Mesendoderm (in vitro differentiated cells): ENCODE measurements at regions not wholly inside any gene's neighbourhood (a gene's known extent, or its start where the extent isn't known, plus 50 kb on each side); places are given as distances from the start of the nearest gene placed in this dataset.
A peak's percentile ranks its signal among the peaks of the same experiment; 100 is the strongest.

Experiments
- DNase-seq: peaks from one replicate; pipeline ENCODE4 v3.0.0; 2013
- H2AK5ac ChIP-seq: 2 replicates; pipeline ENCODE4 v1.6.1; 2013; ENCODE audit warnings: low read length, inconsistent platforms
- H2BK120ac ChIP-seq: 2 replicates; pipeline ENCODE4 v1.6.1; 2013; ENCODE audit warnings: low read depth, mild to moderate bottlenecking, low read length, moderate library complexity, mixed read lengths
- H2BK15ac ChIP-seq: replicated peaks from 2 replicates; pipeline ENCODE4 v1.6.1; 2013; ENCODE audit warnings: low read depth, mild to moderate bottlenecking, moderate library complexity
- H2BK5ac ChIP-seq: 2 replicates; pipeline ENCODE4 v1.6.1; 2013; ENCODE audit warnings: low read length, inconsistent platforms
- H3K18ac ChIP-seq: 2 replicates; pipeline ENCODE4 v1.6.1; 2013; ENCODE audit warnings: mild to moderate bottlenecking, low read length, mixed read lengths
- H3K23ac ChIP-seq: one replicate; pipeline ENCODE4 v1.6.1; 2013; ENCODE audit warnings: low read length
- H3K27ac ChIP-seq: 2 replicates; pipeline ENCODE4 v1.5.1; 2013; ENCODE audit warnings: low read depth, mild to moderate bottlenecking, inconsistent platforms, low read length, moderate library complexity
- H3K27me3 ChIP-seq: 2 replicates; pipeline ENCODE4 v1.6.1; 2013; ENCODE audit warnings: low read length, control low read depth, mild to moderate bottlenecking, inconsistent platforms; ENCODE audit not compliant: insufficient read depth, poor library complexity
- H3K36me3 ChIP-seq: 2 replicates; pipeline ENCODE4 v1.6.1; 2013; ENCODE audit warnings: low read length, inconsistent platforms; ENCODE audit not compliant: control insufficient read depth, insufficient read depth
- H3K4ac ChIP-seq: one replicate; pipeline ENCODE4 v1.6.1; 2013; ENCODE audit warnings: low read depth, mild to moderate bottlenecking, low read length, moderate library complexity
- H3K4me1 ChIP-seq: 2 replicates; pipeline ENCODE4 v1.6.1; 2013; ENCODE audit warnings: low read depth, low read length, inconsistent platforms; ENCODE audit not compliant: control insufficient read depth
- H3K4me2 ChIP-seq: 2 replicates; pipeline ENCODE4 v1.6.1; 2013; ENCODE audit warnings: low read length
- H3K4me3 ChIP-seq: 2 replicates; pipeline ENCODE4 v1.5.1; 2013; ENCODE audit warnings: mild to moderate bottlenecking, low read length
- H3K56ac ChIP-seq: one replicate; pipeline ENCODE4 v1.6.1; 2013; ENCODE audit warnings: low read length
- H3K79me1 ChIP-seq: 2 replicates; pipeline ENCODE4 v1.6.1; 2013; ENCODE audit warnings: low read length, inconsistent platforms
- H3K79me2 ChIP-seq: 2 replicates; pipeline ENCODE4 v1.6.1; 2013; ENCODE audit warnings: mild to moderate bottlenecking, low read length; ENCODE audit not compliant: control insufficient read depth, insufficient read depth
- H3K9ac ChIP-seq: 2 replicates; pipeline ENCODE4 v1.6.1; 2013; ENCODE audit warnings: low read length, inconsistent platforms
- H4K5ac ChIP-seq: one replicate; pipeline ENCODE4 v1.6.1; 2013; ENCODE audit warnings: low read length
- H4K8ac ChIP-seq: one replicate; pipeline ENCODE4 v1.6.1; 2013; ENCODE audit warnings: low read depth, mild to moderate bottlenecking, control low read depth, low read length, moderate library complexity
- WGBS: extraction: QIAGEN DNeasy Blood & Tissue Kit; methylation state at CpG from one replicate; pipeline ENCODE4 v1.1.7; 2013; ENCODE audit warnings: low lambda C conversion rate, missing lambda C conversion rate; ENCODE audit not compliant: insufficient coverage; ENCODE audit errors: extremely low coverage; 5-methylcytosine and 5-hydroxymethylcytosine counted together

DNA sequence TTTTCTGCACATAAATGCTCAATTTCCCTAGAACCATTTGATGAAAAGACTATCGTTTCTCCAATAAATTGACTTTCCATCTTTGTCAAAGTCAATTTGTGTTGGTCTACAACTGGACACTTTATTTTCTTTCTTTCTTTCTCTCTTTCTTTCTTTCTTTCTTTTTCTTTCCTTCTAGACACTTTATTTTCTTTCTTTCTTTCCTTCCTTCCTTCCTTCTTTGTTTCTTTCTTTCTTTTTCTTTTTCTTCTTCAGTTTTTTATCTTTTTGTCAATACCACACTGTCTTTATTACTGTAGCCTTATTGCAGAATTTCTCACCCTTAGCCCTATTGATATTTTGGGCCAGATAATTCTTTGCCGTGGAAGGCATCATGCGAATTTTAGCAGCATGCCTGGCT, 73.5 kb downstream of the FASLG start:
- no peaks in the 10 kb centered on the region for H3K36me3 ChIP-seq
- H4K8ac ChIP-seq: no peak overlapping the region
- no peak overlapping the region for H3K56ac ChIP-seq
- no peaks in the 10 kb centered on the region for H3K79me1 ChIP-seq
- H4K5ac ChIP-seq: no peak overlapping the region
- no peaks in the 10 kb centered on the region for H3K4me1 ChIP-seq
- no peak overlapping the region for H3K4me2 ChIP-seq
- no CpG with 5 or more reads among the region's 3 CpGs for WGBS
- H2AK5ac ChIP-seq: no peak overlapping the region
- no peak overlapping the region for H3K27ac ChIP-seq
- no peak overlapping the region for H2BK15ac ChIP-seq
- DNase-seq: no peak
- H2BK5ac ChIP-seq: no peak overlapping the region
- H3K27me3 ChIP-seq: no peaks in the 10 kb centered on the region
- no peak overlapping the region for H3K18ac ChIP-seq
- H3K4me3 ChIP-seq: no peak overlapping the region
- H3K4ac ChIP-seq: no peak overlapping the region
- no peak overlapping the region for H2BK120ac ChIP-seq
- no peak overlapping the region for H3K9ac ChIP-seq
- H3K79me2 ChIP-seq: no peaks in the 10 kb centered on the region
- no peak overlapping the region for H3K23ac ChIP-seq

DNA sequence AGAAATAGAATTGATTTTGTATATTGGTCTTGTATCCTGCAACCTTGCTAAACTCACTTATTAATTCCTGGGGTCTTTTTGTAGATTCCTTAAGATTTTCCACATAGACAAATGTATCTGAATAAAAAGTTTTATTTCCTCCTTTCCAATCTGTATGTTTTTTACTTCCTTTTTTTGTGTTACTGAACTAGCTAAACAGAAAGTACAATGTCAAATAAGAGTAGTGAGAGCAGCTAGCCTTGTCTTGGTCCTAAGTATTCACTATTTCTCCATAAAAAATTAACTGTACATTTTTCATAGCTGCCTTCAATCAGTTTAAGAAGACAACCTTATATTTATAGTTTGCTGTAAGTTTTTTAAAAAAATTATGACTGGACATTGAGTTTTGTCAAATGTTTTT, 74.9 kb downstream of the FASLG start:
- no peak overlapping the region for H3K9ac ChIP-seq
- no peaks in the 10 kb centered on the region for H3K36me3 ChIP-seq
- H3K56ac ChIP-seq: no peak overlapping the region
- no peak overlapping the region for H4K8ac ChIP-seq
- H3K79me1 ChIP-seq: no peaks in the 10 kb centered on the region
- H2BK15ac ChIP-seq: no peak overlapping the region
- no peak overlapping the region for H2AK5ac ChIP-seq
- no peak overlapping the region for H3K18ac ChIP-seq
- no peak for DNase-seq
- H3K4me2 ChIP-seq: no peak overlapping the region
- H4K5ac ChIP-seq: no peak overlapping the region
- H3K4me3 ChIP-seq: no peak overlapping the region
- H3K4me1 ChIP-seq: no peaks in the 10 kb centered on the region
- no peak overlapping the region for H2BK120ac ChIP-seq
- no peak overlapping the region for H3K4ac ChIP-seq
- no peaks in the 10 kb centered on the region for H3K27me3 ChIP-seq
- H3K79me2 ChIP-seq: no peaks in the 10 kb centered on the region
- H3K23ac ChIP-seq: no peak overlapping the region
- no peak overlapping the region for H2BK5ac ChIP-seq
- no peak overlapping the region for H3K27ac ChIP-seq

DNA sequence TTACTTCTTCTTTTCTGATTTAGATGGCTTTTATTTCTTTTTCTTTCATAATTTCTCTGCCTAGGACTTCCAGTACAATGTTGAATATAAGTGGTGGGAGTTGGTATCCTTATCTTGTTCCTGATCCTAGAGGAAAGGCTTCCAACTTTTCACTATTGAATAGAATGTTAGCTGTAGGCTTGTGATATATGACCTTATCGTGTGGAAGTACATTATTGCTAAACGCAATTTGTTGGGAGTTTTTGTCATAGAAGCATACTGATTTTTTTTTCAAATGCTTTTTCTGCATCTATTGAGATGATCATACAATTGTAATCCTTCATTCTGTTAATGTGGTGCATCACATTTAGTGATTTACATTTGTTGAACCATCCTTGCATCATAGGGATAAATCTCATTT, 79.5 kb downstream of the FASLG start:
- Histone ChIP-seq H4K5ac (no peak overlapping the region), H2BK120ac (no peak overlapping the region), H3K4ac (no peak overlapping the region), H3K4me2 (no peak overlapping the region), H3K9ac (no peak overlapping the region), H3K4me1 (no peaks in the 10 kb centered on the region), H2BK15ac (no peak overlapping the region), H3K36me3 (no peaks in the 10 kb centered on the region), H4K8ac (no peak overlapping the region), H3K27me3 (no peaks in the 10 kb centered on the region), H3K27ac (no peak overlapping the region), H3K23ac (no peak overlapping the region), H3K18ac (no peak overlapping the region), H2AK5ac (no peak overlapping the region), H3K79me1 (no peaks in the 10 kb centered on the region), H3K56ac (no peak overlapping the region), H3K79me2 (no peaks in the 10 kb centered on the region), H3K4me3 (no peak overlapping the region), H2BK5ac (no peak overlapping the region)
- no CpG with 5 or more reads among the region's 2 CpGs for WGBS
- no peak for DNase-seq

DNA sequence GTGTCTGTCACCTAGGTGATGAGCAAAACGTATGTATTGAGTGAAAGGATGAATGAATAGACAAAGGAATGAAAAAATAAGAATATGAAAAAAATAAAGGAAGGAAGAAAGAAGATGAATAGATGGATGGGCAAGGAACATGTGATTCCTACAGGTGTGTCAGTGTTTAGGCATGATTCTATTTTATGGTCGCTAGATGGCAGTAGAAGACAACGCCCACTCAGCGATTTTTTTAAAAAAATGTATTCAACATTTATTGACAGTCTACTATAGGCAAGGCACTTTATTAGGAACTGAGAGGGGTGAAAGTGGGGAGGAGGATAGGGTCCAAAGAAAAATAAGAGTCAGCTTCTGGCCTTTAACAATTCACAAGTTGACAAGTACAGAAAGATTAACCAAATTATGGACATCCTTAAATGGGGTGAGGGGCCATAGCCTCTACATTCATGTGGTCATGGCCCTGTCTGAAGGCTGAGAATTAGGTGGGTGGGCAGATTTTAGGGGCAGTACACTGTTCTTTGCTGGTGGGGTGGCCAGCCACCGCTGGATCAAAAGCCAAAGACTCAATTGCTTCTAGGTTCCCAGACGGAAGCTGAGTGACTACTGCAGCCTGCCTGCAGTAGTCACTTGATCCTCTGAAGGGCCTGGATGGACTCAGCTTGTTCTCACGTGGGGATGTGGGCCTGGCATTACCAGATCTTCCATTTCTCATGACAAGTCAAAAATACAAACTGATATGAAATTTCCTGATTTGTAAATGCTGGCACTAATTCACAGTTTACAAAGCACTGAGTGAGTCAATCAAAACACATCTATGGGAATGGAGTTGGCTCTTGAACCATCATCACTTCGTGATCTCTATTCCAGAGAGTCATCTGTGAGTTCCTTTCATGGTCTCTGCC, 83.9 kb downstream of the FASLG start:
- no peak overlapping the region for H2BK15ac ChIP-seq
- no peak overlapping the region for H2BK5ac ChIP-seq
- H4K8ac ChIP-seq: no peak overlapping the region
- no peak overlapping the region for H3K4me3 ChIP-seq
- no peaks in the 10 kb centered on the region for H3K27me3 ChIP-seq
- no peaks in the 10 kb centered on the region for H3K79me1 ChIP-seq
- no peak overlapping the region for H2BK120ac ChIP-seq
- no peak overlapping the region for H3K56ac ChIP-seq
- H3K4me2 ChIP-seq: no peak overlapping the region
- H3K9ac ChIP-seq: no peak overlapping the region
- H3K23ac ChIP-seq: no peak overlapping the region
- H3K4ac ChIP-seq: no peak overlapping the region
- WGBS: 100% methylated on average over 1 of the region's 8 CpGs
- no peaks in the 10 kb centered on the region for H3K36me3 ChIP-seq
- H3K4me1 ChIP-seq: no peaks in the 10 kb centered on the region
- H3K27ac ChIP-seq: no peak overlapping the region
- H2AK5ac ChIP-seq: no peak overlapping the region
- H4K5ac ChIP-seq: no peak overlapping the region
- peak; percentile 34 for DNase-seq
- no peaks in the 10 kb centered on the region for H3K79me2 ChIP-seq
- H3K18ac ChIP-seq: no peak overlapping the region

DNA sequence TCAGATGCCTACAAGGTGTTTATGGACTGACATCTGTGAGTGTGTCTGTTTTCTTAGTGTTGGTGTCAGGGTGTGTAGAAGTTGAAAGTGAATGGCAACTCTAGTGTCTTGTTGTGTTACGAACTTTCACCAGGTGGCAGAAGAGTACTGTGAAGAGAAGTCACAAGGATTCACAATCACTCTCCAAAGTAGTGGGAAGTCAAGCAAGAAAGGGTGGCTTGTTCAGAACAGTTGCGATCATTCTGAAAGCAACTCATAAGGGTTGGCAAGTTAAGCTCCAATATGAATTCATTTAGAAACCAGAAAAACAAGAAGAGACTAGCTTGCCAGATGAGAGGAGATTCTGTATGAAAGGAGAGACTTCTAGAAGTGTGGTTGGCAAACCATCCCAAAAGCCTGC, 86.1 kb downstream of the FASLG start:
- Histone ChIP-seq H3K23ac (no peak overlapping the region), H3K27ac (no peak overlapping the region), H3K4me3 (no peak overlapping the region), H3K18ac (no peak overlapping the region), H3K4me2 (no peak overlapping the region), H3K27me3 (no peaks in the 10 kb centered on the region), H2BK15ac (no peak overlapping the region), H3K4ac (no peak overlapping the region), H3K79me2 (no peaks in the 10 kb centered on the region), H3K56ac (no peak overlapping the region), H3K9ac (no peak overlapping the region), H4K5ac (no peak overlapping the region), H3K4me1 (no peaks in the 10 kb centered on the region), H2BK120ac (peak overlapping the region; percentile 38), H2BK5ac (no peak overlapping the region), H3K79me1 (no peaks in the 10 kb centered on the region), H4K8ac (no peak overlapping the region), H3K36me3 (no peaks in the 10 kb centered on the region), H2AK5ac (no peak overlapping the region)
- DNase-seq: peak; percentile 78
- WGBS: no CpG with 5 or more reads among the region's 2 CpGs
